ENCODE measurements at regions not wholly inside any gene's neighbourhood (a gene's known extent, or its start where the extent isn't known, plus 50 kb on each side); places are given as distances from the start of the nearest gene placed in this dataset.

DNA sequence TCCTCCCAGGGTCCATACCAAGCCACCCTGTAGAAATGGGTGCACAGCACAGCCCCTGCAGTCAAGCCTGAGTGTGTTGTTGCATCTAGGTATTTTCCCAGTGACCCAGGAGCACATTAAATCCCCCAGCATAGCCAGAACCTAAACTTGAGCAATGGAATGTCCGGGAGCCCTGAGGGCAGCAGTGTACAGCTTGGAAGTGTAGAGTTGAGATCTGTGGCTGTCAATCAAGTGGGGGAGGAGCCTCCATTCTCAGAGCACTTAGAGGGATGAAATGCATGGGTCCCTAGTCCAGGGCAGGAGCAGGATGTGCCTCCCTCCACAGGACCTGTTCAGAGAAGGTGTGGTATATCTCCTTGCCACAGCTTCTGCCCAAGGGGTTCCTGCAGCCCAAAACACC lies 885.1 kb downstream of the CCSER2 start:
- H3K4me1 Mint-ChIP-seq (ENCODE audit: low read depth): no peaks in the 10 kb centered on the region
- DNase-seq (no peak), ATAC-seq (no peak)
- TF ChIP-seq, protein P1, sequence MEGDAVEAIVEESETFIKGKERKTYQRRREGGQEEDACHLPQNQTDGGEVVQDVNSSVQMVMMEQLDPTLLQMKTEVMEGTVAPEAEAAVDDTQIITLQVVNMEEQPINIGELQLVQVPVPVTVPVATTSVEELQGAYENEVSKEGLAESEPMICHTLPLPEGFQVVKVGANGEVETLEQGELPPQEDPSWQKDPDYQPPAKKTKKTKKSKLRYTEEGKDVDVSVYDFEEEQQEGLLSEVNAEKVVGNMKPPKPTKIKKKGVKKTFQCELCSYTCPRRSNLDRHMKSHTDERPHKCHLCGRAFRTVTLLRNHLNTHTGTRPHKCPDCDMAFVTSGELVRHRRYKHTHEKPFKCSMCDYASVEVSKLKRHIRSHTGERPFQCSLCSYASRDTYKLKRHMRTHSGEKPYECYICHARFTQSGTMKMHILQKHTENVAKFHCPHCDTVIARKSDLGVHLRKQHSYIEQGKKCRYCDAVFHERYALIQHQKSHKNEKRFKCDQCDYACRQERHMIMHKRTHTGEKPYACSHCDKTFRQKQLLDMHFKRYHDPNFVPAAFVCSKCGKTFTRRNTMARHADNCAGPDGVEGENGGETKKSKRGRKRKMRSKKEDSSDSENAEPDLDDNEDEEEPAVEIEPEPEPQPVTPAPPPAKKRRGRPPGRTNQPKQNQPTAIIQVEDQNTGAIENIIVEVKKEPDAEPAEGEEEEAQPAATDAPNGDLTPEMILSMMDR (IDR thresholded peaks at IDR 0.05): no peak
- intact Hi-C loops (cut with micrococcal nuclease): no loop called here
- H3K4me3 Mint-ChIP-seq: no peak overlapping the region
- H3K27me3 Mint-ChIP-seq: peaks cover 2% of the 10 kb centered on the region
- CTCF ChIA-PET: no interaction called here
- no peaks in the 10 kb centered on the region for H3K9me3 Mint-ChIP-seq
- H3K27ac Mint-ChIP-seq: no peak overlapping the region
- POLR2A ChIA-PET: no interaction called here
- H3K36me3 Mint-ChIP-seq (ENCODE audit: low read depth): no peaks in the 10 kb centered on the region

- Mint-ChIP-seq H3K4me1 (ENCODE audit: low read depth) (no peaks in the 10 kb centered on the region), H3K27me3 (peaks cover 3% of the 10 kb centered on the region), H3K27ac (no peak overlapping the region), H3K36me3 (ENCODE audit: low read depth) (no peaks in the 10 kb centered on the region), H3K9me3 (peaks cover 2% of the 10 kb centered on the region), H3K4me3 (no peak overlapping the region)
- ChIA-PET CTCF (no interaction called here), POLR2A (no interaction called here)
- DNase-seq (no peak), ATAC-seq (no peak)
- intact Hi-C loops (cut with micrococcal nuclease): no loop called here
- TF ChIP-seq, protein P1 (IDR thresholded peaks at IDR 0.05): no peak
Measured at GRCh38 chr10:85222300-85222699, 893.9 kb downstream of the CCSER2 start.

GRCh38 chr10:85224366-85224940 lies 896.1 kb downstream of the CCSER2 start:
- POLR2A ChIA-PET: no interaction called here
- intact Hi-C loops (cut with micrococcal nuclease): no loop called here
- ATAC-seq (no peak), DNase-seq (no peak)
- peaks cover 2% of the 10 kb centered on the region for H3K9me3 Mint-ChIP-seq
- CTCF ChIA-PET: no interaction called here
- no peak overlapping the region for H3K27ac Mint-ChIP-seq
- no peak overlapping the region for H3K4me3 Mint-ChIP-seq
- peaks cover 2% of the 10 kb centered on the region for H3K27me3 Mint-ChIP-seq
- H3K36me3 Mint-ChIP-seq (ENCODE audit: low read depth): no peaks in the 10 kb centered on the region
- no peaks in the 10 kb centered on the region for H3K4me1 Mint-ChIP-seq (ENCODE audit: low read depth)
- TF ChIP-seq, protein P1 (IDR thresholded peaks at IDR 0.05): no peak

- Mint-ChIP-seq H3K27ac (no peak overlapping the region), H3K9me3 (peaks cover 2% of the 10 kb centered on the region), H3K4me3 (no peak overlapping the region), H3K36me3 (ENCODE audit: low read depth) (no peaks in the 10 kb centered on the region), H3K4me1 (ENCODE audit: low read depth) (no peaks in the 10 kb centered on the region), H3K27me3 (peaks cover 1% of the 10 kb centered on the region)
- DNase-seq (no peak), ATAC-seq (no peak)
- intact Hi-C loops (cut with micrococcal nuclease): no loop called here
- CTCF ChIA-PET: no interaction called here
- POLR2A ChIA-PET: no interaction called here
- TF ChIP-seq, protein P1 (IDR thresholded peaks at IDR 0.05): no peak
Measured at GRCh38 chr10:85225311-85225710, 896.9 kb downstream of the CCSER2 start.

DNA sequence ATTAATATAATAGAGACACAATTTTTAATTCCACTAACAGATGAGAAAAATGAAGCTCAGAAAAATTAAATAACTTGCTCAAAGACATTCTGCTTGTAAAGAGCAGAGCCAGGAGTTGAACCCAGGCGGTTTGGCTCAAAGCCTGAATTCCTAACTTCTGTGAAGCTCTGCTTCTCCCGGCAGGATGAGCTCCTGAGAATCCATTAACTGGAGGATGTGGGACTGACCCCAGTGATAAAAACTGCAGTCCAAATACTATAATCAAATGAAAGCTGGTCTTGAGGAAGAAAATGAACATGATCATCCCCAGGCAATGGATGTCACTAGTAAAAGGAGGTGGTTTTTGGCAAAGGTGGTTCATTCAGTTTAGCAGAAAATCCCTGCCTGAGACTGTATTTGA lies 898.2 kb downstream of the CCSER2 start:
- DNase-seq (no peak), ATAC-seq (no peak)
- no peak overlapping the region for H3K4me3 Mint-ChIP-seq
- H3K27ac Mint-ChIP-seq: no peak overlapping the region
- intact Hi-C loops (cut with micrococcal nuclease): no loop called here
- CTCF ChIA-PET: no interaction called here
- H3K36me3 Mint-ChIP-seq (ENCODE audit: low read depth): no peaks in the 10 kb centered on the region
- TF ChIP-seq, protein P1 (IDR thresholded peaks at IDR 0.05): no peak
- peaks cover 2% of the 10 kb centered on the region for H3K9me3 Mint-ChIP-seq
- POLR2A ChIA-PET: no interaction called here
- peaks cover 1% of the 10 kb centered on the region for H3K27me3 Mint-ChIP-seq
- no peaks in the 10 kb centered on the region for H3K4me1 Mint-ChIP-seq (ENCODE audit: low read depth)

All from activated CD8-positive, alpha-beta T cell treated with anti-CD3 and anti-CD28 coated beads for 36 hours (primary cell).